HG03432 (cell line): ENCODE measurements at regions not wholly inside any gene's neighbourhood (a gene's known extent, or its start where the extent isn't known, plus 50 kb on each side); places are given as distances from the start of the nearest gene placed in this dataset.
A peak's percentile ranks its signal among the peaks of the same experiment; 100 is the strongest.
"Not testable (repeated sequence)": the region's sequence is repeated elsewhere in the genome, so short reads cannot be mapped to it uniquely, and the experiment has no call there.

Source experiments
- ATAC-seq: cut with Tn5 transposase; IDR thresholded peaks from one replicate; pipeline ENCODE4 v1.9.1; 2021; ENCODE audit warnings: mild to moderate bottlenecking, moderate library complexity; ENCODE audit not compliant: unreplicated experiment

DNA sequence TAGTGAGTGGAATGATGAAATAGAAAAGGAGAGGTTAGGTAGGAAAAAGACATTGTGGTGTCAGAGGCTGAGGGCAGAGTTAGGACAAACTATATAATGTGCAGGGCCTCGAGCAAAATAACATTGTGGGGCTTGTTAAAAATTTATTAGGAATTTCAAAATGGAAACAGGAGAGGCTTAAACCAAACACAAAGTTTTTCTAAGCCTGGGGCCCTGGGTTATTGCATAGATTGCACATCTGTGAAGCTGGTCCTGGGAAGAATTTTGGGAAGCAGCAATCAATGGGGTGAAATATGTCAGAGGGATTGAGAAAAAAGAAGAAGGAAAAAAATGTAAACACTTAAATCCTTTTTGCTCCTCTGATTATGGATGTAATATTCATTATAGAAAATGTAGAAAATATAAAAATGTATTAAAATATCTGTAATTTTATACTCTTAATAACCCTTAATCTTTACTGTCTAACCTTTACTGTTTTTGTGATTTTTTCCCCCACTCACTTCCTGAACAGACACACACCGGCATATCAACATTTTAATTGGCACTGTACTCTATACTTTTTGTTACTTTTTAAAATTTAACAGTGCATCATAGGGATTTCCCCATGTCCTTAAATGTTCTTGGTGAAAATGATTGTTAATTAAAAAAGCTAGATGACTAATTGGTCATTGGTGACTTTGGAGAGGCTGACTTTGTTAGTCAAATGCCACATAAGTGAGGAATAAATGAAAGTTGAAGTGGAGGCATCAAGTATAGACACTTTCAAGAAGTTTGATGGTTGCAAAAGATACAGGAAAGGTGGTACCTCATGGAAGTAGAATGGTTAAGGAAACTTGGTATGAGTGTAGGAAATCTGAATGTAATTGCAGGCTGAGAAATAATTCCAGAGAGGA lies 183.4 kb downstream of the NFKBIZ start:
- ATAC-seq, result no peak

- peak; percentile 50 for ATAC-seq
Observed at GRCh38 chr3:102034639-102035451, 185.5 kb downstream of the NFKBIZ start.

- ATAC-seq, result no peak
Observed at GRCh38 chr3:102036017-102036416, 186.7 kb downstream of the NFKBIZ start.

- ATAC-seq, result no peak
Observed at GRCh38 chr3:102036472-102036871, 187.2 kb downstream of the NFKBIZ start.

GRCh38 chr3:102037209-102037608 lies 187.9 kb downstream of the NFKBIZ start:
- no peak for ATAC-seq

GRCh38 chr3:102037791-102038190 lies 188.5 kb downstream of the NFKBIZ start:
- ATAC-seq, result no peak

- peak; percentile 90 for ATAC-seq
Observed at GRCh38 chr3:102038477-102039142, 189.3 kb downstream of the NFKBIZ start.

DNA sequence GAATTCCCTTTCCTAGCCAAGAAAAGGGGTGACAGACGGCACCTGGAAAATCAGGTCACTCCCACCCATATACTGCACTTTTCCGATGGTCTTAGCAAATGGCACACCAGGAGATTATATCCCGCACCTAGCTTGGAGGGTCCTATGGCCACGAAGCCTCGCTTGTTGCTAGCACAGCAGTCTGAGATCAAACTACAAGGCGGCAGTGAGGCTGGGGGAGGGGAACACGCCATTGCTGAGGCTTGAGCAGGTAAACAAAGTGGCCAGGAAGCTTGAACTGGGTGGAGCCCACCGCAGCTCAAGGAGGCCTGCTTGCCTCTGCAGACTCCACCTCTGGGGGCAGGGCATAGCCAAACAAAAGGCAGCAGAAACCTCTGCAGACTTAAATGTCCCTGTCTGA lies 190.8 kb downstream of the NFKBIZ start:
- not testable (repeated sequence) for ATAC-seq

GRCh38 chr3:102053375-102053989 lies 204.2 kb downstream of the NFKBIZ start:
- ATAC-seq, result peak; percentile 62

GRCh38 chr3:102054543-102055080 lies 205.3 kb downstream of the NFKBIZ start:
- ATAC-seq, result no peak

- ATAC-seq, result peak; percentile 77
Observed at GRCh38 chr3:102057781-102058421, 208.6 kb downstream of the NFKBIZ start.

GRCh38 chr3:102059145-102059943 lies 210.0 kb downstream of the NFKBIZ start:
- peak; percentile 84 for ATAC-seq

- ATAC-seq, result peak; percentile 32
Observed at GRCh38 chr3:102060814-102061213, 211.5 kb downstream of the NFKBIZ start.

GRCh38 chr3:102063572-102063971 lies 214.3 kb downstream of the NFKBIZ start:
- ATAC-seq, result no peak

DNA sequence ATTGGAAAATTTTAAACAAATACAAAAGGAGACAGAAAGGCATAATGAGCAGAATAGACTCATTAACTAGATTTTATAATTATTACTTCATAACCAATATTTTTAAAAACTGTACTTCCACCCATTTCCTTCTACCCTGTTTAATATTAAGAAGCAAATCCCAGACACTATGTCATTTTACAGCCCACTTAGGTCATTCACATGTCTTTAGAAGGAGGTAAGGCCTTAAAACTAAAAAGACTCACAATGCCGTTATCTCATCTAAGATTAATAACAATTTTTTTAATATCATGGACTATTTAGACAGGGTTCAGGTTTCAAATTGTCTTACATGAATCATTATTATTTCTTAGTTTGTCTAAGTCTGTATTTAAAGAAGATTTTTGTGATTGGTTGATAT lies 217.2 kb downstream of the NFKBIZ start:
- no peak for ATAC-seq

DNA sequence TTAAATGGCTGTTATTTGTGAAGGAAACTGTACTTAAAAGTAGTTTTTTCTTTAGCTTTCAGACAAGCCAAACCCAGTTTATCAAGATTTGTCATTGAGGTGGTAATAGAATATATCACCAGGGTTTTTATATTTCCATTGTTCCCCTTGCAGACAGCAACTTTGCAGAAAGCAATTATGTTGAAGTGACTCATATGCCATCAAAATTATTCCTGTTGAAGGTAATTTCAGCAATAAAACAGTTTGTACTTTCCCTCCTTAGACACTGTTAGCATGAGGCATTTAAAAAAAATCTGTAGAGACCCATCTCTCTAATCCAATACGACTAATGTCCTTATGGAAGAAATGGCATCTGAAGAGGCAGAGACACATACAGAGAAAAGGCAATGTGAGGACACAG lies 219.0 kb downstream of the NFKBIZ start:
- ATAC-seq, result no peak

DNA sequence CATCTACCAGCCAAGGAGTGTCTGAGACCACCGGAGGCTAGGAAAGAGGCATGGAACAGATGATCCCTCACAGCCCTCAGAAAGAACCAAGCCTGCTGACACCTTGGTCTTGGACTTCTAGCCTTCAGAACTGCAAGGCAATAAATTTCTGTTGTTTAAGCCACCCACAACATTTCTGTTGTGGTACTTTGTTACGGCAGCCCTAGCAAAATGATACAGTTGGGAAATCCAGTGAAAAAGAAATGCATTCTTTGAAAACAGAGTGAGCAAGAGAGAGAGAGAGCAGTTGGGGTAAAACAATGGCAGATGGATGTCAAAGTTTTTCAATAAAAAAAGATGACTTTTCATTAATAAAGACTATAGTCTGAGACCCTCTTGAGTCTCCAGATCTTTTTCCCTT lies 219.4 kb downstream of the NFKBIZ start:
- no peak for ATAC-seq

DNA sequence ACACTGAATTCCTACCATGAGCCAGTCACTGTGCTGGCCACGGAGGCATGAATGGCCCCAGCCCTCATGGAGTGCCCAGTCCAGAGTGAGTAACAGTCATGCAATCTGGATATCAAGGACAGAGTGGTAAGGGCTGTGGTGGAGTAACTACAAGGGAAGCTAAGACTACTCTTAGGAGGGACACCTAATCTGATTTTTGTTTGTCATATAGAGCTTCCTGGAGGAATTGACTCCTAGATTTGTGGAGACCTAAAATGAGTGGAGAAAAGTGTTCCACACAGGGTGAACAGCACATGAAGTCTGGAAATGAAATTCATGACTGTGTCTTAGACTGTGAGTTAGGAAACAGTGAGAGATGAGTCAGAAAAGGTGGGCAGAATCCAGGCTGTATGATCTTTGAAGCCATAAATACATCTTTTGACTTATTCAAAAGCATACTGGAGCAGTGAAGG lies 219.9 kb downstream of the NFKBIZ start:
- ATAC-seq, result no peak

GRCh38 chr3:102074946-102075345 lies 225.6 kb downstream of the NFKBIZ start:
- no peak for ATAC-seq
